MM.1S (cell line): ENCODE measurements at regions not wholly inside any gene's neighbourhood (a gene's known extent, or its start where the extent isn't known, plus 50 kb on each side); places are given as distances from the start of the nearest gene placed in this dataset.

Experiments used
- EZH2phosphoT487 ChIP-seq: fragments of 300-600 bp; sonication (generic); IDR thresholded peaks from 2 replicates; pipeline ENCODE4 v1.6.1; 2018; ENCODE audit warnings: antibody characterized with exemption, low read length
- TF ChIP-seq, protein P1 (sequence below): fragments of 300-600 bp; sonication (generic); IDR thresholded peaks from 2 replicates; pipeline ENCODE4 v1.5.1; 2016; ENCODE audit warnings: antibody characterized with exemption, low read length, mixed read lengths

DNA sequence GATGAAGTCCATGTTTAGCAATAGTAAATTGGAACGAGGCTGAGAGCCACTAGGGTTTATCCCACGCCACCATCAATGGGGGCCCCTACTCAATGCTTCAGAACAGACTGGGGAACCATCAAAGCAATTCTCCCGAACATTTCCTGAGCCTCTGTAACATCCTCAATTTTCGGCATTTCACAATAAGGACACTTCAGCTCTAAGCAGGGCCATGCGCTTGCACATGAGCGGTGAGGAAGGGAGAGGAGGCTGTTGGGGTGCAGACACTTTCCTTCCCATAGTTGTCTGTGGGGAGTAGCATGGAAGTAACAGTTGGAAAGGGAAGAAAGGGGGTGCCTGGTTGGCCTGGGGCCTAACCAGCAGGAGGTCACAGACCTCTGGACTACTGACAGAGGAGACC lies 129.9 kb upstream of the PRMT8 start:
- TF ChIP-seq, protein P1, sequence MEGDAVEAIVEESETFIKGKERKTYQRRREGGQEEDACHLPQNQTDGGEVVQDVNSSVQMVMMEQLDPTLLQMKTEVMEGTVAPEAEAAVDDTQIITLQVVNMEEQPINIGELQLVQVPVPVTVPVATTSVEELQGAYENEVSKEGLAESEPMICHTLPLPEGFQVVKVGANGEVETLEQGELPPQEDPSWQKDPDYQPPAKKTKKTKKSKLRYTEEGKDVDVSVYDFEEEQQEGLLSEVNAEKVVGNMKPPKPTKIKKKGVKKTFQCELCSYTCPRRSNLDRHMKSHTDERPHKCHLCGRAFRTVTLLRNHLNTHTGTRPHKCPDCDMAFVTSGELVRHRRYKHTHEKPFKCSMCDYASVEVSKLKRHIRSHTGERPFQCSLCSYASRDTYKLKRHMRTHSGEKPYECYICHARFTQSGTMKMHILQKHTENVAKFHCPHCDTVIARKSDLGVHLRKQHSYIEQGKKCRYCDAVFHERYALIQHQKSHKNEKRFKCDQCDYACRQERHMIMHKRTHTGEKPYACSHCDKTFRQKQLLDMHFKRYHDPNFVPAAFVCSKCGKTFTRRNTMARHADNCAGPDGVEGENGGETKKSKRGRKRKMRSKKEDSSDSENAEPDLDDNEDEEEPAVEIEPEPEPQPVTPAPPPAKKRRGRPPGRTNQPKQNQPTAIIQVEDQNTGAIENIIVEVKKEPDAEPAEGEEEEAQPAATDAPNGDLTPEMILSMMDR = no peak
- no peak for TF ChIP-seq EZH2phosphoT487
